22Rv1 (cell line): ENCODE measurements at regions not wholly inside any gene's neighbourhood (a gene's known extent, or its start where the extent isn't known, plus 50 kb on each side); places are given as distances from the start of the nearest gene placed in this dataset.

ENCODE experiments used
- ZFX ChIP-seq: fragments of 450-650 bp; IDR thresholded peaks from 2 replicates; pipeline ENCODE4 v1.6.1; 2017; ENCODE audit warnings: antibody characterized with exemption, borderline replicate concordance
- TF ChIP-seq, protein P1 (sequence below): fragments of 450-650 bp; IDR thresholded peaks from 2 replicates; pipeline ENCODE4 v1.5.1; 2017; ENCODE audit warnings: mild to moderate bottlenecking

- TF ChIP-seq, protein P1, sequence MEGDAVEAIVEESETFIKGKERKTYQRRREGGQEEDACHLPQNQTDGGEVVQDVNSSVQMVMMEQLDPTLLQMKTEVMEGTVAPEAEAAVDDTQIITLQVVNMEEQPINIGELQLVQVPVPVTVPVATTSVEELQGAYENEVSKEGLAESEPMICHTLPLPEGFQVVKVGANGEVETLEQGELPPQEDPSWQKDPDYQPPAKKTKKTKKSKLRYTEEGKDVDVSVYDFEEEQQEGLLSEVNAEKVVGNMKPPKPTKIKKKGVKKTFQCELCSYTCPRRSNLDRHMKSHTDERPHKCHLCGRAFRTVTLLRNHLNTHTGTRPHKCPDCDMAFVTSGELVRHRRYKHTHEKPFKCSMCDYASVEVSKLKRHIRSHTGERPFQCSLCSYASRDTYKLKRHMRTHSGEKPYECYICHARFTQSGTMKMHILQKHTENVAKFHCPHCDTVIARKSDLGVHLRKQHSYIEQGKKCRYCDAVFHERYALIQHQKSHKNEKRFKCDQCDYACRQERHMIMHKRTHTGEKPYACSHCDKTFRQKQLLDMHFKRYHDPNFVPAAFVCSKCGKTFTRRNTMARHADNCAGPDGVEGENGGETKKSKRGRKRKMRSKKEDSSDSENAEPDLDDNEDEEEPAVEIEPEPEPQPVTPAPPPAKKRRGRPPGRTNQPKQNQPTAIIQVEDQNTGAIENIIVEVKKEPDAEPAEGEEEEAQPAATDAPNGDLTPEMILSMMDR = no peak
- TF ChIP-seq ZFX = no peak
Measured at GRCh38 chr20:12464036-12464435, 544.7 kb upstream of the SPTLC3 start.
